GM21529 (cell line): ENCODE measurements at regions not wholly inside any gene's neighbourhood (a gene's known extent, or its start where the extent isn't known, plus 50 kb on each side); places are given as distances from the start of the nearest gene placed in this dataset.

ENCODE experiments used
- ATAC-seq: cut with Tn5 transposase; IDR thresholded peaks from one replicate; pipeline ENCODE4 v1.9.1; 2021; ENCODE audit not compliant: unreplicated experiment

- ATAC-seq = no peak
Measured at GRCh38 chr2:126824663-126825062, 74.0 kb upstream of the TEX51 start.

GRCh38 chr2:126825316-126825715 lies 73.4 kb upstream of the TEX51 start:
- no peak for ATAC-seq

- ATAC-seq = no peak
Measured at GRCh38 chr2:126826491-126826890, 72.2 kb upstream of the TEX51 start.

- no peak for ATAC-seq
Measured at GRCh38 chr2:126827371-126827770, 71.3 kb upstream of the TEX51 start.

- ATAC-seq = no peak
Measured at GRCh38 chr2:126828051-126828450, 70.6 kb upstream of the TEX51 start.

GRCh38 chr2:126828491-126828890 lies 70.2 kb upstream of the TEX51 start:
- ATAC-seq = no peak

GRCh38 chr2:126831234-126832005 lies 67.3 kb upstream of the TEX51 start:
- ATAC-seq = no peak

- no peak for ATAC-seq
Measured at GRCh38 chr2:126832014-126832413, 66.7 kb upstream of the TEX51 start.

GRCh38 chr2:126832757-126833156 lies 65.9 kb upstream of the TEX51 start:
- no peak for ATAC-seq

GRCh38 chr2:126834006-126834659 lies 64.6 kb upstream of the TEX51 start:
- ATAC-seq = no peak

- no peak for ATAC-seq
Measured at GRCh38 chr2:126835261-126835660, 63.4 kb upstream of the TEX51 start.

- no peak for ATAC-seq
Measured at GRCh38 chr2:126835831-126836230, 62.9 kb upstream of the TEX51 start.

GRCh38 chr2:126836761-126837679 lies 61.7 kb upstream of the TEX51 start:
- ATAC-seq = no peak

GRCh38 chr2:126837966-126838715 lies 60.5 kb upstream of the TEX51 start:
- ATAC-seq = no peak

- no peak for ATAC-seq
Measured at GRCh38 chr2:126838716-126838985, 60.0 kb upstream of the TEX51 start.

- ATAC-seq = no peak
Measured at GRCh38 chr2:126839796-126840195, 58.9 kb upstream of the TEX51 start.

- ATAC-seq = no peak
Measured at GRCh38 chr2:126843081-126843480, 55.6 kb upstream of the TEX51 start.

- ATAC-seq = no peak
Measured at GRCh38 chr2:126846241-126846640, 52.4 kb upstream of the TEX51 start.
